DND-41 (cell line): ENCODE measurements at regions not wholly inside any gene's neighbourhood (a gene's known extent, or its start where the extent isn't known, plus 50 kb on each side); places are given as distances from the start of the nearest gene placed in this dataset.

ENCODE experiments used
- ATAC-seq: fragments of 200-7000 bp; cut with Tn5 transposase; 3 replicates; pipeline ENCODE4 v1.9.1; 2021; ENCODE audit warnings: low read depth; ENCODE audit not compliant: insufficient read depth
- DNase-seq: peaks from one replicate; pipeline ENCODE4 v3.0.0-alpha.2; 2020
- H2AFZ ChIP-seq: 2 replicates; pipeline ENCODE4 v1.6.0; 2012; ENCODE audit warnings: low read depth, low read length
- H3K27ac ChIP-seq: 2 replicates; pipeline ENCODE4 v1.5.1; 2012; ENCODE audit warnings: low read length, inconsistent platforms
- H3K27me3 ChIP-seq: fragments of 200-600 bp; sonication (generic); 2 replicates; pipeline ENCODE4 v1.6.0; 2012; ENCODE audit warnings: low read length, mild to moderate bottlenecking, inconsistent platforms; ENCODE audit not compliant: insufficient read depth, poor library complexity
- H3K36me3 ChIP-seq: 2 replicates; pipeline ENCODE4 v1.5.1; 2012; ENCODE audit warnings: low read length, inconsistent platforms; ENCODE audit not compliant: insufficient read depth
- H3K4me1 ChIP-seq: 2 replicates; pipeline ENCODE4 v1.5.1; 2012; ENCODE audit warnings: mild to moderate bottlenecking, low read length; ENCODE audit not compliant: insufficient read depth
- H3K4me2 ChIP-seq: 2 replicates; pipeline ENCODE4 v1.6.0; 2012; ENCODE audit warnings: mild to moderate bottlenecking, moderate library complexity, low read length, inconsistent platforms; ENCODE audit not compliant: insufficient read depth
- H3K4me3 ChIP-seq, 2 experiments: fragments of 200-600 bp in 1 of 2; shearing (Covaris generic) in 1 of 2; 2 replicates each; pipeline ENCODE4 v1.5.1; 2012 to 2016; ENCODE audit warnings: inconsistent platforms in 2 of 2, low read length in 2 of 2, mild to moderate bottlenecking in 2 of 2, low read depth in 1 of 2, moderate library complexity in 1 of 2
- H3K79me2 ChIP-seq: 2 replicates; pipeline ENCODE4 v1.6.0; 2012; ENCODE audit warnings: low read length, inconsistent platforms; ENCODE audit not compliant: insufficient read depth
- H3K9ac ChIP-seq: 2 replicates; pipeline ENCODE4 v1.6.0; 2012; ENCODE audit warnings: low read depth, mild to moderate bottlenecking, inconsistent platforms, low read length, moderate library complexity
- H3K9me3 ChIP-seq: 2 replicates; pipeline ENCODE4 v1.5.1; 2012; ENCODE audit warnings: low read length, moderate library complexity, mild to moderate bottlenecking, inconsistent platforms; ENCODE audit not compliant: insufficient read depth, severe bottlenecking
- H4K20me1 ChIP-seq: 2 replicates; pipeline ENCODE4 v1.6.0; 2012; ENCODE audit warnings: low read length; ENCODE audit not compliant: insufficient read depth
- EZH2 ChIP-seq: IDR thresholded peaks from 3 replicates; pipeline ENCODE4 v1.6.1; 2012; ENCODE audit warnings: borderline replicate concordance, low read depth, mild to moderate bottlenecking, moderate library complexity, low read length, inconsistent platforms; ENCODE audit not compliant: severe bottlenecking
- TF ChIP-seq, protein P1 (sequence below): IDR thresholded peaks from 2 replicates; pipeline ENCODE4 v1.5.1; 2012; ENCODE audit warnings: borderline replicate concordance, low read length, moderate library complexity, mild to moderate bottlenecking; ENCODE audit not compliant: poor library complexity, severe bottlenecking; ENCODE audit errors: extremely low read depth

DNA sequence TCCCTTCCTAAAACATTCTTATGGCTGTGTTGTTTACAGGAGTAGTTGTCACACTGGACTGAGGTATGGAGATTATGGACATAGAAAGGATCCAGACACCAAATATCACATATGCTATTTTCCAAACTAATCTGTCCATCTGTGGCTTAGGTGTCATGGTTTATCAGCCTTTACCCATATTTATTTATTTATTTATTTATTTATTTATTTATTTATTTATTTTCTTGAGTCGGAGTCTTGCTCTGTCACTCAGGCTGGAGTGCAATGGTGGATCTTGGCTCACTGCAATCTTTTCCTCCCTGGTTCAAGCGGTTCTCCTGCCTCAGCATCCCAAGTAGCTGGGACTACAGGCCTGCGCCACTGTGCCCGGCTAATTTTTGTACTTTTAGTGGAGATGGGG, 1103.1 kb downstream of the MAT2B start:
- Histone ChIP-seq H3K4me3 (no peak overlapping the region), H3K79me2 (no peaks in the 10 kb centered on the region), H3K36me3 (no peaks in the 10 kb centered on the region), H4K20me1 (no peaks in the 10 kb centered on the region), H3K9ac (no peak overlapping the region), H3K27me3 (no peaks in the 10 kb centered on the region), H3K4me2 (no peak overlapping the region), H3K9me3 (no peaks in the 10 kb centered on the region), H3K27ac (no peak overlapping the region), H2AFZ (no peak overlapping the region), H3K4me1 (no peaks in the 10 kb centered on the region)
- DNase-seq (no peak), ATAC-seq (no peak)
- TF ChIP-seq, protein P1, sequence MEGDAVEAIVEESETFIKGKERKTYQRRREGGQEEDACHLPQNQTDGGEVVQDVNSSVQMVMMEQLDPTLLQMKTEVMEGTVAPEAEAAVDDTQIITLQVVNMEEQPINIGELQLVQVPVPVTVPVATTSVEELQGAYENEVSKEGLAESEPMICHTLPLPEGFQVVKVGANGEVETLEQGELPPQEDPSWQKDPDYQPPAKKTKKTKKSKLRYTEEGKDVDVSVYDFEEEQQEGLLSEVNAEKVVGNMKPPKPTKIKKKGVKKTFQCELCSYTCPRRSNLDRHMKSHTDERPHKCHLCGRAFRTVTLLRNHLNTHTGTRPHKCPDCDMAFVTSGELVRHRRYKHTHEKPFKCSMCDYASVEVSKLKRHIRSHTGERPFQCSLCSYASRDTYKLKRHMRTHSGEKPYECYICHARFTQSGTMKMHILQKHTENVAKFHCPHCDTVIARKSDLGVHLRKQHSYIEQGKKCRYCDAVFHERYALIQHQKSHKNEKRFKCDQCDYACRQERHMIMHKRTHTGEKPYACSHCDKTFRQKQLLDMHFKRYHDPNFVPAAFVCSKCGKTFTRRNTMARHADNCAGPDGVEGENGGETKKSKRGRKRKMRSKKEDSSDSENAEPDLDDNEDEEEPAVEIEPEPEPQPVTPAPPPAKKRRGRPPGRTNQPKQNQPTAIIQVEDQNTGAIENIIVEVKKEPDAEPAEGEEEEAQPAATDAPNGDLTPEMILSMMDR = no peak
- no peak for TF ChIP-seq EZH2

DNA sequence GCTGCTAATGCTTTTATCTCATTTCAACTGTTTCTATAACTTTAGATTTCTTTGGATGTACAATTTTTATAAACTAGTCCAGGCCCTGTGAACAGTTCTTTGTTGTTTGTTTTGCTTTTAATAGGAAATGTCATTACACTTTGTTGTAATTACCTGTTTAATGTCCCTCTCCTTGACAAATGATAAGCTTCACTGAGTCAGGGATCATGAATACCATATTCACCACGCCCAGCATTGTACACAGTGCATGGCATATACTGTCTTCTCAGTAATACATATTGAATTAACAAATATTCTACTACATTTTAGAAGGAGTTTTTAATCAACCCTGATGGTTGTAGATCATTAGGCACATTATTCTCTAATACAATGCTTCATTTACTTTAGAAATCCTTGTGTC, 1105.0 kb downstream of the MAT2B start:
- Histone ChIP-seq H3K79me2 (no peaks in the 10 kb centered on the region), H3K4me3 (no peak overlapping the region), H2AFZ (no peak overlapping the region), H4K20me1 (no peaks in the 10 kb centered on the region), H3K9ac (no peak overlapping the region), H3K27me3 (no peaks in the 10 kb centered on the region), H3K9me3 (no peaks in the 10 kb centered on the region), H3K27ac (no peak overlapping the region), H3K4me1 (no peaks in the 10 kb centered on the region), H3K36me3 (no peaks in the 10 kb centered on the region), H3K4me2 (no peak overlapping the region)
- DNase-seq = no peak
- TF ChIP-seq EZH2 = no peak
- TF ChIP-seq, protein P1 = no peak
- no peak for ATAC-seq

DNA sequence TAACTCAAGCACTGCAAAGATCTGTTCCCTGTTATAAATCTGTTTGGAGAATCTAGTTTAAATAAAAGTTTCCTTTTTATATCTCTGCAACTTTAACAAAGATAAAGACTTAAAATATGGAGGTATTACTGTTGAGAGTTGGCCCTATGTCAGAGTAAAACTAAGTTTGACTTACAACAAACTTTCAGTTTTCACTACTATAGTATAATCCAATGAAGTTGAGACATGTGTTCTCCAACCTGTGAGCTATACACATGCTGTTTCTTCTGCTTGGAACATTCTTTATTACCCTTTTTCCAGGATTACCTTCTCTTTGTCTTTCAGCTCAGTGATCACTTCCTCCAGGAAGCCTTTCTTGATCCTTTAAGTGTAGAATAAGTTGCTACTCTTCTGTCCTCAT, 1109.3 kb downstream of the MAT2B start:
- Histone ChIP-seq H3K27me3 (no peaks in the 10 kb centered on the region), H3K4me3 (no peak overlapping the region), H2AFZ (no peak overlapping the region), H3K36me3 (no peaks in the 10 kb centered on the region), H3K9ac (no peak overlapping the region), H3K4me2 (no peak overlapping the region), H3K4me1 (no peaks in the 10 kb centered on the region), H3K27ac (no peak overlapping the region), H3K79me2 (no peaks in the 10 kb centered on the region), H3K9me3 (no peaks in the 10 kb centered on the region), H4K20me1 (no peaks in the 10 kb centered on the region)
- ATAC-seq (no peak), DNase-seq (no peak)
- no peak for TF ChIP-seq EZH2
- TF ChIP-seq, protein P1 = no peak

DNA sequence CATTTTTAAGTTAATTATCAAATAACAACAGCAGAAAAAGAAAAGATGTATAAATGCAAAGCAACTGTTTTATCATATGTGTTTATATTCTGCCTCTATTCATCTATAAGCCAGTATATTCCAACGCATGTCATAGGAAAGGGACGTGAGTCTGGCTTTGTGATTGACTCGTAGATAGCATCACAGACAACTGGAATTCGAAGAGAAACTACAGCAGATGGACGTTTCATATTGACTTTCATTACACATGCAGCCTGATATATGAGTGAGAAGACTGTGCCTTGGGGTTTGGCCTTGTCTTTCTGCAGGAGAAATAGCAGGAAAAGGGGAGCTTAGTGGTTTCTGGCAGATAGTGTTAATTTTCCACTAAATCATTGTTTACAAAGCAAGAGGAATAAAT, 1111.9 kb downstream of the MAT2B start:
- Histone ChIP-seq H3K36me3 (no peaks in the 10 kb centered on the region), H3K4me2 (no peak overlapping the region), H3K9me3 (no peaks in the 10 kb centered on the region), H3K4me1 (no peaks in the 10 kb centered on the region), H3K4me3 (no peak overlapping the region), H3K79me2 (no peaks in the 10 kb centered on the region), H3K27ac (no peak overlapping the region), H2AFZ (no peak overlapping the region), H4K20me1 (no peaks in the 10 kb centered on the region), H3K27me3 (no peaks in the 10 kb centered on the region), H3K9ac (no peak overlapping the region)
- ATAC-seq (no peak), DNase-seq (no peak)
- TF ChIP-seq, protein P1 = no peak
